ENCODE measurements at regions not wholly inside any gene's neighbourhood (a gene's known extent, or its start where the extent isn't known, plus 50 kb on each side); places are given as distances from the start of the nearest gene placed in this dataset.

GRCh38 chr9:80070071-80070742, 498.4 kb downstream of the TLE4 start:
- H3K27ac Mint-ChIP-seq, result no peak overlapping the region
- Histone ChIP-seq H2BK12ac (ENCODE audit: insufficient read length, low read depth, low read length) (no peak overlapping the region), H3K9me3 (ENCODE audit: control insufficient read depth, low read depth, low read length) (no peaks in the 10 kb centered on the region), H3K4me1 (ENCODE audit: insufficient read depth, low read length) (no peaks in the 10 kb centered on the region), H3K27me3 (ENCODE audit: insufficient read depth, low read length) (no peaks in the 10 kb centered on the region), H2BK20ac (ENCODE audit: low read depth, low read length, poor library complexity, severe bottlenecking) (no peak overlapping the region), H3K23me2 (ENCODE audit: insufficient read length, low read depth, low read length, poor library complexity, severe bottlenecking) (no peaks in the 10 kb centered on the region), H2AK5ac (ENCODE audit: insufficient read length, low read length) (no peak overlapping the region), H2BK5ac (ENCODE audit: insufficient read length, low read length) (no peak overlapping the region), H2AFZ (ENCODE audit: low read length) (no peak overlapping the region), H3K14ac (ENCODE audit: insufficient read depth, low read length) (no peak overlapping the region), H4K20me1 (ENCODE audit: control insufficient read depth, insufficient read depth, insufficient read length) (no peaks in the 10 kb centered on the region), H3K79me1 (ENCODE audit: insufficient read depth, low read depth, low read length, poor library complexity, severe bottlenecking) (no peaks in the 10 kb centered on the region), H2BK15ac (ENCODE audit: low read depth, low read length) (no peak overlapping the region), H3K27ac (ENCODE audit: insufficient read length, low read depth, low read length) (no peak overlapping the region), H4K5ac (ENCODE audit: insufficient read length, low read depth, low read length) (no peak overlapping the region), H3K9ac (ENCODE audit: extremely low read depth, insufficient read length, low read length) (no peak overlapping the region), H3K79me2 (ENCODE audit: insufficient read depth, low read length) (no peaks in the 10 kb centered on the region), H3T11ph (ENCODE audit: low read length) (no peak overlapping the region), H4K91ac (ENCODE audit: insufficient read length, low read depth, low read length) (no peak overlapping the region), H3K18ac (ENCODE audit: insufficient read length, low read depth, low read length) (no peak overlapping the region), H3K4me2 (ENCODE audit: insufficient read depth, insufficient read length, low read length) (no peak overlapping the region), H3K4ac (ENCODE audit: low read depth, low read length) (no peak overlapping the region), H3K56ac (ENCODE audit: insufficient read length, low read depth, low read length) (no peak overlapping the region), H2BK120ac (ENCODE audit: low read depth, low read length, poor library complexity, severe bottlenecking) (no peak overlapping the region), H4K8ac (replicated peaks; ENCODE audit: insufficient read length, low read depth, low read length) (no peak overlapping the region), H3K23ac (ENCODE audit: insufficient read length, low read depth, low read length) (no peak overlapping the region)
- no peaks in the 10 kb centered on the region for H3K27me3 Mint-ChIP-seq (ENCODE audit: low read depth)
- H3K4me3 Mint-ChIP-seq, result no peak overlapping the region
- TF ChIP-seq, protein P1, sequence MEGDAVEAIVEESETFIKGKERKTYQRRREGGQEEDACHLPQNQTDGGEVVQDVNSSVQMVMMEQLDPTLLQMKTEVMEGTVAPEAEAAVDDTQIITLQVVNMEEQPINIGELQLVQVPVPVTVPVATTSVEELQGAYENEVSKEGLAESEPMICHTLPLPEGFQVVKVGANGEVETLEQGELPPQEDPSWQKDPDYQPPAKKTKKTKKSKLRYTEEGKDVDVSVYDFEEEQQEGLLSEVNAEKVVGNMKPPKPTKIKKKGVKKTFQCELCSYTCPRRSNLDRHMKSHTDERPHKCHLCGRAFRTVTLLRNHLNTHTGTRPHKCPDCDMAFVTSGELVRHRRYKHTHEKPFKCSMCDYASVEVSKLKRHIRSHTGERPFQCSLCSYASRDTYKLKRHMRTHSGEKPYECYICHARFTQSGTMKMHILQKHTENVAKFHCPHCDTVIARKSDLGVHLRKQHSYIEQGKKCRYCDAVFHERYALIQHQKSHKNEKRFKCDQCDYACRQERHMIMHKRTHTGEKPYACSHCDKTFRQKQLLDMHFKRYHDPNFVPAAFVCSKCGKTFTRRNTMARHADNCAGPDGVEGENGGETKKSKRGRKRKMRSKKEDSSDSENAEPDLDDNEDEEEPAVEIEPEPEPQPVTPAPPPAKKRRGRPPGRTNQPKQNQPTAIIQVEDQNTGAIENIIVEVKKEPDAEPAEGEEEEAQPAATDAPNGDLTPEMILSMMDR (conservative IDR thresholded peaks at IDR 0.05), result no peak
- H3K9me3 Mint-ChIP-seq, result no peaks in the 10 kb centered on the region
- no CpG with 5 or more reads among the region's 3 CpGs for WGBS (ENCODE audit: extremely low coverage, insufficient read length, low lambda C conversion rate)
- H3K4me1 Mint-ChIP-seq, result peaks cover 18 to 20% of the 10 kb centered on the region in 2 experiments
- no peak for DNase-seq
- H3K36me3 Mint-ChIP-seq (ENCODE audit: insufficient read depth in 1 of 3, low read depth in 3 of 3), result no peaks in the 10 kb centered on the region

Measured in H9 (cell line).